HL-60 (cell line): ENCODE measurements at regions not wholly inside any gene's neighbourhood (a gene's known extent, or its start where the extent isn't known, plus 50 kb on each side); places are given as distances from the start of the nearest gene placed in this dataset.

ENCODE experiments used
- DNase-seq, 2 experiments: peaks; one replicate each; pipeline ENCODE4 v3.0.0-alpha.2; 2010 to 2020; ENCODE audit warnings: low read depth in 1 of 2, low spot score in 1 of 2
- H3K27ac ChIP-seq: fragments of 250-450 bp; sonication (Bioruptor Pico); replicated peaks from 2 replicates; pipeline ENCODE4 v1.5.1; 2020; ENCODE audit warnings: mild to moderate bottlenecking, moderate library complexity
- H3K27me3 ChIP-seq: fragments of 250-450 bp; sonication (Bioruptor Pico); 2 replicates; pipeline ENCODE4 v1.5.1; 2021; ENCODE audit warnings: mild to moderate bottlenecking, moderate library complexity; ENCODE audit not compliant: insufficient read depth, poor library complexity, severe bottlenecking
- H3K4me3 ChIP-seq: replicated peaks from 2 replicates; pipeline ENCODE4 v1.5.1; 2011; ENCODE audit warnings: mild to moderate bottlenecking, control low read depth, low read length; ENCODE audit not compliant: insufficient read depth
- CTCF ChIP-seq: IDR thresholded peaks from one replicate; pipeline ENCODE4 v1.5.1; 2011; ENCODE audit warnings: low read length, control low read depth, inconsistent platforms; ENCODE audit not compliant: insufficient read depth
- GABPA ChIP-seq: IDR thresholded peaks from 2 replicates; pipeline ENCODE4 v1.6.1; 2012; ENCODE audit warnings: low read depth
- POLR2AphosphoS5 ChIP-seq: IDR thresholded peaks from 2 replicates; pipeline ENCODE4 v1.6.1; 2012; ENCODE audit warnings: low read depth
- REST ChIP-seq: IDR thresholded peaks from 2 replicates; pipeline ENCODE4 v1.6.1; 2012; ENCODE audit warnings: low read depth; ENCODE audit not compliant: insufficient replicate concordance
- SPI1 ChIP-seq: IDR thresholded peaks from 2 replicates; pipeline ENCODE4 v1.6.1; 2012; ENCODE audit warnings: low read depth, mild to moderate bottlenecking, borderline replicate concordance

GRCh38 chr6:44608175-44608574 lies 220.7 kb downstream of the CDC5L start:
- Histone ChIP-seq H3K4me3 (no peak overlapping the region), H3K27me3 (no peaks in the 10 kb centered on the region), H3K27ac (no peak overlapping the region)
- TF ChIP-seq GABPA (no peak), SPI1 (no peak), CTCF (no peak), POLR2AphosphoS5 (no peak), REST (no peak)
- DNase-seq = no peak

- no peak for DNase-seq
- H3K27ac ChIP-seq = no peak overlapping the region
- TF ChIP-seq POLR2AphosphoS5 (no peak), GABPA (no peak), CTCF (no peak), REST (no peak), SPI1 (no peak)
- H3K4me3 ChIP-seq = no peak overlapping the region
- H3K27me3 ChIP-seq = no peaks in the 10 kb centered on the region
Observed at GRCh38 chr6:44609051-44609612, 221.6 kb downstream of the CDC5L start.

- H3K4me3 ChIP-seq = no peak overlapping the region
- no peaks in the 10 kb centered on the region for H3K27me3 ChIP-seq
- H3K27ac ChIP-seq = no peak overlapping the region
- no peak for DNase-seq
- TF ChIP-seq SPI1 (no peak), CTCF (no peak), POLR2AphosphoS5 (no peak), REST (no peak), GABPA (no peak)
Observed at GRCh38 chr6:44614396-44614795, 226.9 kb downstream of the CDC5L start.
